PC-9 (cell line): ENCODE measurements at regions not wholly inside any gene's neighbourhood (a gene's known extent, or its start where the extent isn't known, plus 50 kb on each side); places are given as distances from the start of the nearest gene placed in this dataset.

Experiments
- BruUV-seq: library from RNA; stranded (reverse); fragments of 400-500 nt; replicated peaks from 2 replicates; lab custom pipeline; 2021; lab: Mats Ljungman, UMichigan
- CTCF ChIA-PET: fragments of 300-600 bp; sonication (Branson Sonifier 250); formaldehyde crosslinking; loops from one replicate; lab custom pipeline; 2022; ENCODE audit warnings: antibody characterized with exemption; lab: Charles Lee
- POLR2A ChIA-PET: fragments of 300-600 bp; sonication (Branson Sonifier 250); formaldehyde crosslinking; loops from one replicate; lab custom pipeline; 2022; ENCODE audit warnings: antibody characterized with exemption; ENCODE audit not compliant: unreplicated experiment; lab: Charles Lee
- DNase-seq, 2 experiments: peaks; one replicate each; pipeline versions ENCODE4 v3.0.0 to v3.0.0-alpha.2; 2015 to 2022; ENCODE audit warnings: mixed read lengths in 1 of 2
- H2AFZ ChIP-seq: fragments of 200-600 bp; sonication (generic); 2 replicates; pipeline ENCODE4 v1.8.1; 2017; ENCODE audit warnings: antibody characterized with exemption
- H3F3A ChIP-seq: fragments of 200-600 bp; sonication (generic); 2 replicates; pipeline ENCODE4 v1.8.1; 2017; ENCODE audit warnings: antibody characterized with exemption, mild to moderate bottlenecking, low read depth; ENCODE audit not compliant: insufficient read depth
- H3K27ac ChIP-seq: fragments of 200-600 bp; sonication (generic); 2 replicates; pipeline ENCODE4 v1.6.1; 2016; ENCODE audit warnings: mixed run types
- H3K27me3 ChIP-seq: fragments of 200-600 bp; sonication (generic); 2 replicates; pipeline ENCODE4 v1.6.1; 2016; ENCODE audit warnings: low read depth, mixed run types; ENCODE audit not compliant: insufficient read depth
- H3K36me3 ChIP-seq: fragments of 200-600 bp; sonication (generic); 2 replicates; pipeline ENCODE4 v1.6.1; 2016; ENCODE audit warnings: low read depth, mixed run types
- H3K4me1 ChIP-seq: fragments of 200-600 bp; sonication (generic); replicated peaks from 2 replicates; pipeline ENCODE4 v1.6.1; 2016; ENCODE audit warnings: mixed run types; ENCODE audit not compliant: insufficient read depth
- H3K4me2 ChIP-seq: fragments of 200-600 bp; sonication (generic); 2 replicates; pipeline ENCODE4 v1.6.1; 2017; ENCODE audit warnings: mixed run types
- H3K4me3 ChIP-seq: fragments of 200-600 bp; sonication (generic); 2 replicates; pipeline ENCODE4 v1.6.1; 2016; ENCODE audit warnings: mixed run types
- H3K79me2 ChIP-seq: fragments of 200-600 bp; sonication (generic); 2 replicates; pipeline ENCODE4 v1.6.1; 2017; ENCODE audit warnings: low read depth, mixed run types
- H3K9me2 ChIP-seq: fragments of 200-600 bp; sonication (generic); 2 replicates; pipeline ENCODE4 v1.8.1; 2017; ENCODE audit warnings: mild to moderate bottlenecking; ENCODE audit not compliant: insufficient read depth
- H3K9me3 ChIP-seq: fragments of 200-600 bp; sonication (generic); 2 replicates; pipeline ENCODE4 v1.8.1; 2016; ENCODE audit warnings: low read depth; ENCODE audit not compliant: insufficient read depth
- H4K20me1 ChIP-seq: fragments of 200-600 bp; sonication (generic); 2 replicates; pipeline ENCODE4 v1.8.1; 2017; ENCODE audit not compliant: insufficient read depth
- EZH2 ChIP-seq: fragments of 200-600 bp; sonication (generic); IDR thresholded peaks from 2 replicates; pipeline ENCODE4 v1.8.0; 2017; ENCODE audit warnings: antibody characterized with exemption, low read depth
- intact Hi-C: fragments of 100-400 bp; cut with micrococcal nuclease; formaldehyde crosslinking; loops from one replicate; pipeline ENCODE4 v1.10.0; 2022; ENCODE audit not compliant: unreplicated experiment
- TF ChIP-seq, protein P1 (sequence below): fragments of 200-600 bp; sonication (generic); conservative IDR thresholded peaks from 2 replicates; pipeline ENCODE4 v1.6.1; 2017; ENCODE audit warnings: mixed run types, antibody characterized with exemption, mild to moderate bottlenecking, moderate library complexity

GRCh38 chr13:83730674-83731073 is 151.6 kb downstream of the SLITRK1 start:
- Histone ChIP-seq H3K9me2 (no peaks in the 10 kb centered on the region), H3K27ac (no peak overlapping the region), H3K36me3 (no peaks in the 10 kb centered on the region), H2AFZ (no peak overlapping the region), H3K27me3 (no peaks in the 10 kb centered on the region), H3F3A (no peaks in the 10 kb centered on the region), H3K4me1 (no peaks in the 10 kb centered on the region), H3K4me3 (no peak overlapping the region), H4K20me1 (no peaks in the 10 kb centered on the region), H3K79me2 (no peaks in the 10 kb centered on the region), H3K4me2 (no peak overlapping the region), H3K9me3 (no peaks in the 10 kb centered on the region)
- BruUV-seq, result no TSS peak
- intact Hi-C loops, result no loop called here
- CTCF ChIA-PET, result no interaction called here
- no peak for TF ChIP-seq EZH2
- TF ChIP-seq, protein P1, sequence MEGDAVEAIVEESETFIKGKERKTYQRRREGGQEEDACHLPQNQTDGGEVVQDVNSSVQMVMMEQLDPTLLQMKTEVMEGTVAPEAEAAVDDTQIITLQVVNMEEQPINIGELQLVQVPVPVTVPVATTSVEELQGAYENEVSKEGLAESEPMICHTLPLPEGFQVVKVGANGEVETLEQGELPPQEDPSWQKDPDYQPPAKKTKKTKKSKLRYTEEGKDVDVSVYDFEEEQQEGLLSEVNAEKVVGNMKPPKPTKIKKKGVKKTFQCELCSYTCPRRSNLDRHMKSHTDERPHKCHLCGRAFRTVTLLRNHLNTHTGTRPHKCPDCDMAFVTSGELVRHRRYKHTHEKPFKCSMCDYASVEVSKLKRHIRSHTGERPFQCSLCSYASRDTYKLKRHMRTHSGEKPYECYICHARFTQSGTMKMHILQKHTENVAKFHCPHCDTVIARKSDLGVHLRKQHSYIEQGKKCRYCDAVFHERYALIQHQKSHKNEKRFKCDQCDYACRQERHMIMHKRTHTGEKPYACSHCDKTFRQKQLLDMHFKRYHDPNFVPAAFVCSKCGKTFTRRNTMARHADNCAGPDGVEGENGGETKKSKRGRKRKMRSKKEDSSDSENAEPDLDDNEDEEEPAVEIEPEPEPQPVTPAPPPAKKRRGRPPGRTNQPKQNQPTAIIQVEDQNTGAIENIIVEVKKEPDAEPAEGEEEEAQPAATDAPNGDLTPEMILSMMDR, result no peak
- no peak for DNase-seq
- POLR2A ChIA-PET, result interaction anchor here (0.6 kb wide), 1 partner anchor 553 kb away, joined by 6 read pairs; no protein-coding TSS in a partner anchor

DNA sequence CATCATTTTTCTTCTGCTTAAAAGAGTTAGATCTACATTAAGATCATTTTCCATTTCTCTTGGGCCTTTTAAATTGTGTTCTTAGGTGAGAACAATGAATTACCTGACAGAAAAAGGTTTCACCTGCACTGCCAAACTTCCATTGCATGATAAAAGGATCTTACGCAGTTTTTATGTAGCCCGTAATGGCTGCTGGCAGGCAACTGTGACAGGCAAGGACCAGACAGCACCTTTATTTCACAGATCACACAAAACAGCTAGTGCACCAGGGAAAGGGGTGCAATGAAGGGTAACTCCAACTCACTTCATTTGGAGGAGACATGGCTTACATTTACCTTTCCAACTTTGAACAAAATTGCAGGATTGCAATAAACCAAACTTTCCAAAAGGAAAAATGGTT is 159.8 kb downstream of the SLITRK1 start:
- Histone ChIP-seq H3F3A (no peaks in the 10 kb centered on the region), H3K9me2 (no peaks in the 10 kb centered on the region), H2AFZ (no peak overlapping the region), H3K27me3 (no peaks in the 10 kb centered on the region), H3K36me3 (no peaks in the 10 kb centered on the region), H3K4me1 (no peaks in the 10 kb centered on the region), H3K4me2 (no peak overlapping the region), H4K20me1 (no peaks in the 10 kb centered on the region), H3K9me3 (no peaks in the 10 kb centered on the region), H3K79me2 (no peaks in the 10 kb centered on the region), H3K27ac (no peak overlapping the region), H3K4me3 (no peak overlapping the region)
- TF ChIP-seq EZH2, result no peak
- TF ChIP-seq, protein P1, result no peak
- DNase-seq, result no peak
- ChIA-PET CTCF (no interaction called here), POLR2A (no interaction called here)
- no TSS peak for BruUV-seq
- intact Hi-C loops, result no loop called here

DNA sequence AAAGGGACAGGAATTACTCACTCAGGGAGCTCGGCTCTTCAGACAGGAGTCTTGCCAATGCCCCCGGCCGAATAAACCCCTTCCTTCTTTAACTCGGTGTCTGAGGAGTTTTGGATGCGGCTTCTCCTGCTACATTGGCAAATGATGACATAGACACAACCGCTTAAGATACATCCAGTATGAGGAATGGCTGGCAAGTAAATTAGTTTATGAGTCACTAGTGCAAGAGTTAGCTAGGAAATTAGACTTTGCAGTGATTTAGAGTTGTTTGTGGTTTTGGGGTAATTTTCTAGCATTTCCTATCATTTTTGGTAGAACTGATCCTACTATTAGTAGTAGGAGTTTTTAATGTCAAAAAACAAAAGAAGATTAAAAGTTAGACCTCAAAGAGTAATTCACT is 166.2 kb downstream of the SLITRK1 start:
- Histone ChIP-seq H3K79me2 (no peaks in the 10 kb centered on the region), H2AFZ (no peak overlapping the region), H3K36me3 (no peaks in the 10 kb centered on the region), H3K4me2 (no peak overlapping the region), H3K4me1 (no peaks in the 10 kb centered on the region), H3F3A (no peaks in the 10 kb centered on the region), H3K9me3 (no peaks in the 10 kb centered on the region), H3K9me2 (no peaks in the 10 kb centered on the region), H3K4me3 (no peak overlapping the region), H3K27ac (no peak overlapping the region), H3K27me3 (no peaks in the 10 kb centered on the region), H4K20me1 (no peaks in the 10 kb centered on the region)
- BruUV-seq, result no TSS peak
- CTCF ChIA-PET, result no interaction called here
- POLR2A ChIA-PET, result no interaction called here
- TF ChIP-seq, protein P1, result no peak
- TF ChIP-seq EZH2, result no peak
- intact Hi-C loops, result no loop called here
- DNase-seq, result no peak
